ENCODE measurements at regions not wholly inside any gene's neighbourhood (a gene's known extent, or its start where the extent isn't known, plus 50 kb on each side); places are given as distances from the start of the nearest gene placed in this dataset.

- no peak for DNase-seq (ENCODE audit: low spot score)
Observed at GRCh38 chr9:135310134-135310533, 169.4 kb upstream of the PPP1R26 start.

- DNase-seq (ENCODE audit: low spot score) = no peak
Observed at GRCh38 chr9:135315572-135315971, 164.0 kb upstream of the PPP1R26 start.

- DNase-seq (ENCODE audit: low spot score) = no peak
Observed at GRCh38 chr9:135320331-135320730, 159.3 kb upstream of the PPP1R26 start.

GRCh38 chr9:135320943-135321342 lies 158.6 kb upstream of the PPP1R26 start:
- DNase-seq (ENCODE audit: low spot score) = no peak

- no peak for DNase-seq (ENCODE audit: low spot score)
Observed at GRCh38 chr9:135321580-135321979, 158.0 kb upstream of the PPP1R26 start.

- DNase-seq (ENCODE audit: low spot score) = no peak
Observed at GRCh38 chr9:135324329-135324728, 155.3 kb upstream of the PPP1R26 start.

GRCh38 chr9:135326141-135326540 lies 153.4 kb upstream of the PPP1R26 start:
- DNase-seq (ENCODE audit: low spot score) = no peak

- DNase-seq (ENCODE audit: low spot score) = no peak
Observed at GRCh38 chr9:135326633-135327152, 152.9 kb upstream of the PPP1R26 start.

GRCh38 chr9:135328485-135329417 lies 150.8 kb upstream of the PPP1R26 start:
- no peak for DNase-seq (ENCODE audit: low spot score)

GRCh38 chr9:135329571-135330306 lies 149.8 kb upstream of the PPP1R26 start:
- DNase-seq (ENCODE audit: low spot score) = no peak

- no peak for DNase-seq (ENCODE audit: low spot score)
Observed at GRCh38 chr9:135330307-135330631, 149.3 kb upstream of the PPP1R26 start.

- DNase-seq (ENCODE audit: low spot score) = no peak
Observed at GRCh38 chr9:135330685-135331590, 148.6 kb upstream of the PPP1R26 start.

- no peak for DNase-seq (ENCODE audit: low spot score)
Observed at GRCh38 chr9:135332516-135332915, 147.1 kb upstream of the PPP1R26 start.

GRCh38 chr9:135332979-135333748 lies 146.4 kb upstream of the PPP1R26 start:
- no peak for DNase-seq (ENCODE audit: low spot score)

- DNase-seq (ENCODE audit: low spot score) = no peak
Observed at GRCh38 chr9:135334953-135335460, 144.6 kb upstream of the PPP1R26 start.

- DNase-seq (ENCODE audit: low spot score) = no peak
Observed at GRCh38 chr9:135335691-135336181, 143.8 kb upstream of the PPP1R26 start.

GRCh38 chr9:135336722-135337527 lies 142.7 kb upstream of the PPP1R26 start:
- no peak for DNase-seq (ENCODE audit: low spot score)

- no peak for DNase-seq (ENCODE audit: low spot score)
Observed at GRCh38 chr9:135338546-135338945, 141.0 kb upstream of the PPP1R26 start.

GRCh38 chr9:135339378-135339973 lies 140.1 kb upstream of the PPP1R26 start:
- no peak for DNase-seq (ENCODE audit: low spot score)

Measured in mucosa of gallbladder (tissue), 1 donor.